NCI-H1694 treated with DMSO at 0.1 percent for 48 hours (cell line): ENCODE measurements at regions not wholly inside any gene's neighbourhood (a gene's known extent, or its start where the extent isn't known, plus 50 kb on each side); places are given as distances from the start of the nearest gene placed in this dataset.

Source experiments
- DNase-seq: peaks from one replicate; lab custom pipeline; 2025; lab: John Stamatoyannopoulos, UW

GRCh38 chr12:30437616-30438015 is 258.1 kb downstream of the IPO8 start:
- DNase-seq, result peak; percentile 96

- DNase-seq, result peak; percentile 37
These were observed 258.6 kb downstream of the IPO8 start for GRCh38 chr12:30437044-30437443.

- DNase-seq, result no peak
These were observed 267.6 kb downstream of the IPO8 start for GRCh38 chr12:30428098-30428497.

GRCh38 chr12:30427555-30427954 is 268.1 kb downstream of the IPO8 start:
- no peak for DNase-seq

- DNase-seq, result no peak
These were observed 270.2 kb downstream of the IPO8 start for GRCh38 chr12:30425445-30425844.

- DNase-seq, result no peak
These were observed 272.3 kb downstream of the IPO8 start for GRCh38 chr12:30423330-30423729.

- no peak for DNase-seq
These were observed 272.8 kb downstream of the IPO8 start for GRCh38 chr12:30422844-30423243.

- no peak for DNase-seq
These were observed 275.1 kb downstream of the IPO8 start for GRCh38 chr12:30420561-30420960.

GRCh38 chr12:30417697-30418231 is 277.9 kb downstream of the IPO8 start:
- DNase-seq, result peak; percentile 31

- DNase-seq, result no peak
These were observed 279.0 kb downstream of the IPO8 start for GRCh38 chr12:30416631-30417030.

GRCh38 chr12:30415777-30416176 is 279.9 kb downstream of the IPO8 start:
- no peak for DNase-seq

GRCh38 chr12:30414507-30414906 is 281.2 kb downstream of the IPO8 start:
- no peak for DNase-seq

- DNase-seq, result no peak
These were observed 295.3 kb downstream of the IPO8 start for GRCh38 chr12:30400349-30400748.

GRCh38 chr12:30399859-30400258 is 295.8 kb downstream of the IPO8 start:
- DNase-seq, result no peak

GRCh38 chr12:30396576-30396975 is 299.1 kb downstream of the IPO8 start:
- no peak for DNase-seq

- no peak for DNase-seq
These were observed 300.5 kb downstream of the IPO8 start for GRCh38 chr12:30395190-30395589.

- DNase-seq, result no peak
These were observed 303.8 kb downstream of the IPO8 start for GRCh38 chr12:30391766-30392366.

GRCh38 chr12:30385706-30386105 is 310.0 kb downstream of the IPO8 start:
- DNase-seq, result no peak

- no peak for DNase-seq
These were observed 310.7 kb downstream of the IPO8 start for GRCh38 chr12:30384976-30385375.

GRCh38 chr12:30378307-30378706 is 317.4 kb downstream of the IPO8 start:
- no peak for DNase-seq

- DNase-seq, result no peak
These were observed 330.8 kb downstream of the IPO8 start for GRCh38 chr12:30364822-30365221.

GRCh38 chr12:30361145-30361544 is 334.5 kb downstream of the IPO8 start:
- no peak for DNase-seq

- no peak for DNase-seq
These were observed 337.0 kb downstream of the IPO8 start for GRCh38 chr12:30358671-30359070.

- DNase-seq, result no peak
These were observed 337.7 kb downstream of the IPO8 start for GRCh38 chr12:30357766-30358490.
